Activated T-helper 9 cell treated with anti-CD3 and anti-CD28 coated beads, Interleukin-2, amount 50 U/mL, for 16 hours (primary cell): ENCODE measurements at regions not wholly inside any gene's neighbourhood (a gene's known extent, or its start where the extent isn't known, plus 50 kb on each side); places are given as distances from the start of the nearest gene placed in this dataset.
"Not testable (repeated sequence)": the region's sequence is repeated elsewhere in the genome, so short reads cannot be mapped to it uniquely, and the experiment has no call there.

ENCODE experiments used
- DNase-seq: peaks from one replicate; pipeline ENCODE4 v3.0.0-alpha.2; 2020; ENCODE audit warnings: low read depth

GRCh38 chr11:129729216-129729615 lies 86.4 kb upstream of the TMEM45B start:
- DNase-seq, result no peak

- DNase-seq, result no peak
Observed at GRCh38 chr11:129729823-129730222, 85.8 kb upstream of the TMEM45B start.

GRCh38 chr11:129731316-129731715 lies 84.3 kb upstream of the TMEM45B start:
- DNase-seq, result no peak

- no peak for DNase-seq
Observed at GRCh38 chr11:129732941-129733340, 82.7 kb upstream of the TMEM45B start.

GRCh38 chr11:129733384-129733783 lies 82.3 kb upstream of the TMEM45B start:
- DNase-seq, result no peak

- no peak for DNase-seq
Observed at GRCh38 chr11:129733981-129734380, 81.7 kb upstream of the TMEM45B start.

GRCh38 chr11:129734654-129735053 lies 81.0 kb upstream of the TMEM45B start:
- no peak for DNase-seq

- no peak for DNase-seq
Observed at GRCh38 chr11:129737831-129738230, 77.8 kb upstream of the TMEM45B start.

- DNase-seq, result no peak
Observed at GRCh38 chr11:129738242-129738641, 77.4 kb upstream of the TMEM45B start.

GRCh38 chr11:129739339-129739738 lies 76.3 kb upstream of the TMEM45B start:
- DNase-seq, result no peak

- DNase-seq, result no peak
Observed at GRCh38 chr11:129740125-129740719, 75.4 kb upstream of the TMEM45B start.

- no peak for DNase-seq
Observed at GRCh38 chr11:129743112-129743815, 72.4 kb upstream of the TMEM45B start.

GRCh38 chr11:129747071-129747470 lies 68.6 kb upstream of the TMEM45B start:
- DNase-seq, result no peak

- no peak for DNase-seq
Observed at GRCh38 chr11:129749141-129749540, 66.5 kb upstream of the TMEM45B start.

GRCh38 chr11:129750343-129751292 lies 65.0 kb upstream of the TMEM45B start:
- DNase-seq, result peak; percentile 72

GRCh38 chr11:129751511-129751910 lies 64.1 kb upstream of the TMEM45B start:
- DNase-seq, result no peak

- not testable (repeated sequence) for DNase-seq
Observed at GRCh38 chr11:129763569-129763968, 52.1 kb upstream of the TMEM45B start.

- not testable (repeated sequence) for DNase-seq
Observed at GRCh38 chr11:129764204-129764603, 51.4 kb upstream of the TMEM45B start.
